HG03520 (cell line): ENCODE measurements at regions not wholly inside any gene's neighbourhood (a gene's known extent, or its start where the extent isn't known, plus 50 kb on each side); places are given as distances from the start of the nearest gene placed in this dataset.

Experiments used
- ATAC-seq: cut with Tn5 transposase; IDR thresholded peaks from one replicate; pipeline ENCODE4 v1.9.1; 2021; ENCODE audit warnings: mild to moderate bottlenecking, moderate library complexity; ENCODE audit not compliant: unreplicated experiment

GRCh38 chr15:62816342-62817069 is 226.0 kb upstream of the TPM1 start:
- no peak for ATAC-seq

GRCh38 chr15:62818691-62819090 is 223.9 kb upstream of the TPM1 start:
- no peak for ATAC-seq

- ATAC-seq: no peak
Observed at GRCh38 chr15:62821384-62822131, 221.0 kb upstream of the TPM1 start.

- ATAC-seq: no peak
Observed at GRCh38 chr15:62822228-62822627, 220.3 kb upstream of the TPM1 start.

GRCh38 chr15:62823561-62823960 is 219.0 kb upstream of the TPM1 start:
- ATAC-seq: no peak

- no peak for ATAC-seq
Observed at GRCh38 chr15:62824111-62825015, 218.2 kb upstream of the TPM1 start.

DNA sequence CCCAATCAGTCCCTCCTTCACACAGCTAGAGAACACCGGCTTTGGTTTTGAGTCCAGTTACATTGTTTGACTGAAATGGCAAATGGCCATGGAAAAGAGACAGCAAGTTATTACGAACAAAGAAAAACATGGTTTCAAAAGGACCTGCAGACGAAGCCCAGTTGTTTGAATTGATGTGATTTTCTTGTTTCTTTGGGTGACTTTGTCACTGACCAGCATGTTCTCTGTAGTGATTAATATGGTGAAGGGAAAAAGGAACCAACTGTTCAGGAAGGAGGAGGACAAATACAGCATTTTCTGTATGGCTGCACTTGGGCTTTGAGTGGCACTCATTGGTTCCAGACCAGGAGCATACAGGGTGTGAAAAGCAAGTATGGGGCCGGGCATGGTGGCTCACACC is 217.4 kb upstream of the TPM1 start:
- no peak for ATAC-seq

DNA sequence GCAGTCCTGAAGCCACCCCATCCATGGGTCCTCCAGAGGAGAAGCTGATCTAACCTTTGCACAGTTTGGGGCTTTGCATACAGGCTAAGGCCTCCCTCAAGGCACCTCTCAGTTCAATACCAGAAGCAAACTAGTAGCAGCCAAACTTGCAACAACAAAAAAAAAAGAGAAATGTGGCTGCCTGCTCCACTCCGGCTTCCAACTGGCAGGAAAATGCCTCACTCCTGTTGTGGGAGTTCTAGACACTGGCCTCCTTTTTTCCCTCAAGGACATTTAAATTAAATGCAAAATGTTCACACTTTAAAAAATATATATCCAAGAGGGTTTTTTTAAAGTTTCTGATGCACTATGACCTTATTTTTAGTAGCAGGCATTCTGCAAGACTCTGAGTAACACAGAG is 216.0 kb upstream of the TPM1 start:
- ATAC-seq: no peak

DNA sequence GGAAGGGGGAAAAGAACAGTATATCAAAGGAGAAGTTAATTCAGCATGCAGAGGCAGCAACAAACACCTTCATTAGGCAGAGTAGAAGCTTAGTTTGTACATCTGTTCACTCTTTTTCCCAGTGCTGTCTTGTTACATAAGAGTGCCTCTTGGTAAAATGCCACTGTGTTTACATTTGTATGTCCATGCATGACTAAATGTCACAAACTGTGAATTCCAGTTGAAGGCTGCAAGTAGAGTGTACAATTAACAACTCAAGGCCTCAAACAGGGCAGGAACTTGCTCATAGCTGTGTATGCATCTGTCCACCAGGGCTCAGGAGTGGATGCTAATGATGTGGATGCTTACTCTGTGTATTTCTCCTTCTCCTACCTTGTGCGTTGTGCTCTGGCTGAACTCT is 214.2 kb upstream of the TPM1 start:
- ATAC-seq: no peak

DNA sequence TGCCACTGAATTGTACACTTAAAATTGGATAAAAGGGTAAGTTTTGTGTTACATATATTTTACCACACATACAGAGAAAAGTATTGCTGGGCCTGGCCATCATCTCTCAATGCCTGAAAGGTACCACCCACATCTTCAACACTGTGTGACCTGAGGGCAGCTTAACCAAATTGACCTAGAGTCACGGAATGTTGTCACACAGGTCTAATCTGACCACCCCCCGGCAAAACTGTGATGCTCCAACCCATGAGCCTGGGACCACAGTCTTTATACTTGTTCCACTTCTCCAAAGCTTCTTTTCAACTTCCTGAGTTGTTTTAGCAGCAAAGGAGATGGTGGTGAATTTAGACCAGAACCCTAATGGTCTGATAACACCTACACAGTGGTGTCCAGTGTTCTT is 210.3 kb upstream of the TPM1 start:
- ATAC-seq: no peak

DNA sequence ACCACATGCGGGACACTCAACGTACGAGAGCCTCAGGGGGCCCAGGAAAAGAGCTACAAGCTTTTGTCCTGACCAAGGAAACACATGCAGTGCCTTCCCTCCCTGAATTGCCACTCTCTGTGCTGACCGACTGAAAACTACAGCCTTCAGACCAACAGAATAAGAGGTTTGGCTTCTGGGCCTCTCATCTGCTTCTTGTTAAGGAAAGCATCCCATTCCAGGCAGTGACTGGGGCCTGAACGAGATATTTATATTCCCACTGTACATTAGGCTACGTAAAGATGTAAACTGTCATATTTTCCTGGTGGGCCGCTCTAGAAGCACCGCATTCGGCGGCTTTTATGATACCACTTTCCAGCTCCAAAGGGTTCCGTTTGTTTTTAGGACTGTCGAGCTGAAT is 208.9 kb upstream of the TPM1 start:
- no peak for ATAC-seq

GRCh38 chr15:62834686-62835329 is 207.7 kb upstream of the TPM1 start:
- ATAC-seq: no peak

DNA sequence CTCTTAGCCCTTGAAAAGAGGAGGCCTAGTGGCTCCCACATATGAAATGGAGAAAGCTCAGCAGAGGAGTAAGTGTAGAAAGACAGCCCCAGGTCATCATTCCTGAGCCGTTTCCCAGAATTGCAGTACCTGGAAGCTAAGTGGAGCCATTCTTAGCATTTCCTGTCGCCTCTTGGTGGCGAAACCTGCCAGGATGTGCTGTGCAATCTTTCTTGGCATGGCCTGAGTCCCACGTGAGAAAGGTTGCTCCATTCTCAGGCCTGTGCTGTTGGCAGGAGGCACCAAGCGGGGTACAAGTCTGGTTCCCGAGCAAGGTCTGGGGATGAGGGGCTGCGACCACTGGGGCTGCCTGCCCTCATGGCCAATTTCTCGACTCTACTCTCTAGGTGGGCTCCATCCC is 207.2 kb upstream of the TPM1 start:
- ATAC-seq: no peak

DNA sequence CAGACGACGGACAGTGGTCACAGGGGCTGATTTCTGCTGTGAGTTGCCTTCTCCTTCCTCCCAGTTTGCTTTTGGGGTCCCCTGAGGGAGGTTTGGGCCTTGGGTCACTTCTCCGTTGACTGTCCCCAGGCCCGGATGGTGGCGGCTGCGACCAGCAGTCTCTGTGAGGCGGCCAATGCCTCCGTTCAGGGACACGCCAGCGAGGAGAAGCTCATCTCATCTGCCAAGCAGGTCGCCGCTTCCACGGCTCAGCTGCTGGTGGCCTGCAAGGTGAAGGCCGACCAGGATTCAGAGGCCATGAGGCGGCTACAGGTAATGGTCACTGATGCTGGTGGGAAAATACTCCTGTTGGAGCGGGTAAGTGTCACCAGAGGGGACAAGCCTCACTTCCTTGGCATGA is 206.8 kb upstream of the TPM1 start:
- ATAC-seq: no peak

DNA sequence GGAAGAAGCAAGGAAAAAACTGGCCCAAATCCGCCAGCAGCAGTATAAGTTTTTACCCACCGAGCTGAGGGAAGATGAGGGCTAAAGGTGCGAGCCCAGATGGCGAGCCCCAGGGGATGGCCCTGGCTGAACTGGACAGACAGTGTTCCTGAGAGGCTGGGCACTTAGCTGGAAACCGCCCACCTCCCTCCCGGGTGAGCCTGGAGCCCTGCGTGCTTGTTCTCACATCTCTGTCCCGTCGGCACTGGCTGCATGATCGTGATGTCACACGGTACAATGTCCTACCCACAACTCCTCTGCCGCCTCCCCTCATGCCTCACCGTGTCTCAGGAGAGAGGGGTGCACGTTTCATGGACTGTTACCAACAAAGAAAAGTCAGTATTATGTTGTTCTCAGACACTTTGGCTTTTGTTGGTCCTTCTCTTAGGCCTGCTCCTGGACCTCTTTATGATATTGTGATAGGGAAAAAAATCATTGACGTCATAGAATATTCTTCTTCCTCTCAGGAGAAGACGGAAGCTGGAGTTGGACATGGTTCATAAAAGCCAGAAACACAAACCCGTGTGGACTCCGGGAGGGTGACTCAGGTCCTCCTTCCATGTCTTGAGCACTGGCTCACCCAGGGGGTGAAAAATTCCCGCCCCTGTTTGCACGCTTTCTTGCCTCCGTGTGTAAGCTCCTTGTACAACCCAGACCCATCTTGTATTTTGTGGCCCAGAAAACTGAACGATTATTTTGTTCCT is 201.8 kb upstream of the TPM1 start:
- ATAC-seq: no peak

- no peak for ATAC-seq
Observed at GRCh38 chr15:62841269-62841628, 201.3 kb upstream of the TPM1 start.

DNA sequence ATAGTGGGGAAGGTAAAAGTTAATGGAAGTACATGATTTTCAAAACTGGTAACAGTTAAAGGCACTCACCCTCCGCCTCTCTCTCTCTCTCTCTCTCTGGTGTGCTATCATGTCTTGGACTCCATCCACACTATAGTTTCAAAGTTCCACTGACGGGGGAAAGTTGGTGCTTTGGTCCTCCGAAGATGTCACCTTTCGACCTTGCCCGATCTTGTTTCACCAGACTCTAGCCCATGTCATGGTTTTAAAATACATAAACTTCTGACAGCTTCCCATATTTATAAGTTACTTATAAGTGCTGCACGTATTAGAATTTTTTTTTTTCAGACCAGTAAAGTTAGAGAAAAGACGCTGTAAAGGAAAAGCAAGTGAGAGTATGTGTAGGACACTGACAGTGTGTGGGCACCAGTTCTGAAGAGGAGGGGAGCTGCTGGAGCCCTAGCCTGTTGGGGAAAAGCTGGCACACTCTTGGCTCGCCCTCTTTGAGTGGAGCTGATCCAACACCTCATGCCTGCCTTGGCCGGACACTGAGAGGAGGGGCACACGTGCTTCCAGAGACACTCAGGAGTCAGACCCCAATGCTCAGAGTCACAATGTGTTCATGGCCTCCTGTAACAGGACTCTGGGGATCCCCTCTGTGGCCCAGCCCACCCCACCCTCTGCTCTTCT is 200.5 kb upstream of the TPM1 start:
- no peak for ATAC-seq

GRCh38 chr15:62843311-62843710 is 199.2 kb upstream of the TPM1 start:
- no peak for ATAC-seq

- ATAC-seq: no peak
Observed at GRCh38 chr15:62844564-62845240, 197.8 kb upstream of the TPM1 start.
